Neural progenitor cell (in vitro differentiated cells): ENCODE measurements at regions not wholly inside any gene's neighbourhood (a gene's known extent, or its start where the extent isn't known, plus 50 kb on each side); places are given as distances from the start of the nearest gene placed in this dataset.

Experiments used
- EZH2 ChIP-seq: fragments of 200-600 bp; sonication (generic); IDR thresholded peaks from 2 replicates; pipeline ENCODE4 v1.6.1; 2017; ENCODE audit warnings: antibody characterized with exemption, mild to moderate bottlenecking, moderate library complexity
- EZH2phosphoT487 ChIP-seq: fragments of 200-600 bp; sonication (generic); IDR thresholded peaks from 2 replicates; pipeline ENCODE4 v1.6.1; 2017; ENCODE audit warnings: antibody characterized with exemption
- TF ChIP-seq, protein P1 (sequence below): fragments of 200-600 bp; sonication (generic); IDR thresholded peaks from 2 replicates; pipeline ENCODE4 v1.5.1; 2017; ENCODE audit warnings: antibody characterized with exemption, mild to moderate bottlenecking

DNA sequence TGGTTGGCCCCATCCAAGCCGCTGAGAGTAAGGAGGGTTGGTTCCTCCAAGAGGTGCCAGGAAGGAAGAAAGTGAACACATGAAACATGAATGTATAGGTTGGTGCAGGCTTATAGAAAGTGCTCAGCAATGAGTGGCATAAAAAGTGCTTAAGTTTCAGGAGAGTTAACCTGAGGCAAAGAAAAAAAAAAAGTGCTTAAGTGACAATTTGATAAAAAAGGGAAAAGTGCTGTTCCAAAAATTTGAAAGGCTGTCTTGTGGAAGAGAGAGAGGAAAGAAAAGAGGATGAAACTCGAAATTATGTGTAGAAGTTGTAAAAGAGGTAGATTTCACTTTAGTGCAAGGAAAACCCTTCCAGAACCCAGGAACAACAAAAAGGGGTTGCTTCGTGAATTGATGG lies 85.5 kb upstream of the MAP4K4 start:
- TF ChIP-seq EZH2phosphoT487 (no peak), EZH2 (no peak)
- TF ChIP-seq, protein P1, sequence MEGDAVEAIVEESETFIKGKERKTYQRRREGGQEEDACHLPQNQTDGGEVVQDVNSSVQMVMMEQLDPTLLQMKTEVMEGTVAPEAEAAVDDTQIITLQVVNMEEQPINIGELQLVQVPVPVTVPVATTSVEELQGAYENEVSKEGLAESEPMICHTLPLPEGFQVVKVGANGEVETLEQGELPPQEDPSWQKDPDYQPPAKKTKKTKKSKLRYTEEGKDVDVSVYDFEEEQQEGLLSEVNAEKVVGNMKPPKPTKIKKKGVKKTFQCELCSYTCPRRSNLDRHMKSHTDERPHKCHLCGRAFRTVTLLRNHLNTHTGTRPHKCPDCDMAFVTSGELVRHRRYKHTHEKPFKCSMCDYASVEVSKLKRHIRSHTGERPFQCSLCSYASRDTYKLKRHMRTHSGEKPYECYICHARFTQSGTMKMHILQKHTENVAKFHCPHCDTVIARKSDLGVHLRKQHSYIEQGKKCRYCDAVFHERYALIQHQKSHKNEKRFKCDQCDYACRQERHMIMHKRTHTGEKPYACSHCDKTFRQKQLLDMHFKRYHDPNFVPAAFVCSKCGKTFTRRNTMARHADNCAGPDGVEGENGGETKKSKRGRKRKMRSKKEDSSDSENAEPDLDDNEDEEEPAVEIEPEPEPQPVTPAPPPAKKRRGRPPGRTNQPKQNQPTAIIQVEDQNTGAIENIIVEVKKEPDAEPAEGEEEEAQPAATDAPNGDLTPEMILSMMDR = no peak
